ENCODE measurements at regions not wholly inside any gene's neighbourhood (a gene's known extent, or its start where the extent isn't known, plus 50 kb on each side); places are given as distances from the start of the nearest gene placed in this dataset.
"Not testable (repeated sequence)": the region's sequence is repeated elsewhere in the genome, so short reads cannot be mapped to it uniquely, and the experiment has no call there.

- TF ChIP-seq CTCF, POLR2A (IDR thresholded peaks at IDR 0.05): not testable (repeated sequence)
Measured at GRCh38 chr1:146686777-146687366, 251.3 kb upstream of the NBPF12 start.

Measured in testis (tissue), 2 donors.